ENCODE measurements at regions not wholly inside any gene's neighbourhood (a gene's known extent, or its start where the extent isn't known, plus 50 kb on each side); places are given as distances from the start of the nearest gene placed in this dataset.

- Histone ChIP-seq H3K4me1 (replicated peaks in 1 of 2; ENCODE audit: control insufficient read depth in 2 of 2, insufficient read depth in 2 of 2, low read length in 2 of 2) (no peaks in the 10 kb centered on the region), H3K36me3 (ENCODE audit: control insufficient read depth, insufficient read depth, low read length) (no peaks in the 10 kb centered on the region), H3K27ac (ENCODE audit: extremely low read depth, low read depth, low read length) (no peak overlapping the region), H4K20me1 (replicated peaks; ENCODE audit: control insufficient read depth, insufficient read depth, low read length) (no peaks in the 10 kb centered on the region), H3K4me2 (ENCODE audit: insufficient read depth, low read length) (no peak overlapping the region), H3K9me3 (replicated peaks; ENCODE audit: control insufficient read depth, insufficient read depth, low read depth, low read length) (no peaks in the 10 kb centered on the region), H3K9ac (ENCODE audit: insufficient read depth in 1 of 2, low read depth in 2 of 2, low read length in 2 of 2) (no peak overlapping the region), H3K4me3 (no peak overlapping the region), H2AFZ (ENCODE audit: low read depth, low read length) (no peak overlapping the region), H3K27me3 (ENCODE audit: control insufficient read depth in 2 of 2, insufficient read depth in 2 of 2, low read length in 2 of 2) (no peaks in the 10 kb centered on the region), H3K79me2 (ENCODE audit: control insufficient read depth, insufficient read depth, low read length) (no peaks in the 10 kb centered on the region), H3K9me1 (ENCODE audit: control insufficient read depth, insufficient read depth, low read length) (no peaks in the 10 kb centered on the region)
- 0% methylated on average over 1 of the region's 1 CpG for WGBS (ENCODE audit: insufficient coverage, low coverage, missing lambda C conversion rate)
- no TSS peak for BruUV-seq (replicated peaks)
- ATAC-seq (no peak), FAIRE-seq (no peak), DNase-seq (ENCODE audit: extremely low read depth in 1 of 4, low spot score in 3 of 4) (no peak)
- TF ChIP-seq MYNN (IDR thresholded peaks at IDR 0.05) (no peak), MYNN (CRISPR knock-in tag; IDR thresholded peaks at IDR 0.05) (no peak), CREBBP (IDR thresholded peaks at IDR 0.05; ENCODE audit: low read depth, low read length) (no peak), ZNF212 (CRISPR knock-in tag; IDR thresholded peaks at IDR 0.05) (no peak), FOXA1 (IDR thresholded peaks at IDR 0.05; ENCODE audit: borderline replicate concordance) (no peak), ZNF175 (CRISPR knock-in tag; IDR thresholded peaks at IDR 0.05; ENCODE audit: low read depth) (no peak), ZBTB12 (CRISPR knock-in tag; IDR thresholded peaks at IDR 0.05) (no peak), MCM5 (IDR thresholded peaks at IDR 0.05; ENCODE audit: low read depth) (no peak), MIER1 (IDR thresholded peaks at IDR 0.05; ENCODE audit: low read depth) (no peak), ZNF408 (CRISPR knock-in tag; IDR thresholded peaks at IDR 0.05; ENCODE audit: low read depth) (no peak), SMARCE1 (IDR thresholded peaks at IDR 0.05) (no peak), TCFL5 (CRISPR knock-in tag; conservative IDR thresholded peaks at IDR 0.05) (no peak), ZNF79 (CRISPR knock-in tag; IDR thresholded peaks at IDR 0.05; ENCODE audit: low read depth) (no peak), ZNF165 (CRISPR knock-in tag; IDR thresholded peaks at IDR 0.05; ENCODE audit: borderline replicate concordance) (no peak), RCOR1 (IDR thresholded peaks at IDR 0.05; ENCODE audit: borderline replicate concordance in 1 of 2, low read depth in 2 of 2, low read length in 2 of 2) (no peak), EWSR1 (IDR thresholded peaks at IDR 0.05; ENCODE audit: borderline replicate concordance, low read depth, partially characterized antibody) (no peak), HDGF (IDR thresholded peaks at IDR 0.05) (no peak), ZNF830 (CRISPR knock-in tag; IDR thresholded peaks at IDR 0.05) (no peak)
- ChIA-PET CTCF (ENCODE audit: low intra/inter-chr PET ratio) (no interaction called here), POLR2A (no interaction called here)
- in situ Hi-C loops (cut with MboI) (loop anchor here (5.0 kb wide), 1 partner anchor 63 kb away; no protein-coding TSS in a partner anchor), intact Hi-C loops (cut with micrococcal nuclease) (no loop called here)
Observed at GRCh38 chr5:127203818-127204217, 86.8 kb upstream of the MEGF10 start.
